NCI-H748 (cell line): ENCODE measurements at regions not wholly inside any gene's neighbourhood (a gene's known extent, or its start where the extent isn't known, plus 50 kb on each side); places are given as distances from the start of the nearest gene placed in this dataset.
A peak's percentile ranks its signal among the peaks of the same experiment; 100 is the strongest.
"Not testable (repeated sequence)": the region's sequence is repeated elsewhere in the genome, so short reads cannot be mapped to it uniquely, and the experiment has no call there.

Experiments used
- DNase-seq: peaks from one replicate; lab custom pipeline; 2025; ENCODE audit not compliant: unreplicated experiment; lab: John Stamatoyannopoulos, UW

DNA sequence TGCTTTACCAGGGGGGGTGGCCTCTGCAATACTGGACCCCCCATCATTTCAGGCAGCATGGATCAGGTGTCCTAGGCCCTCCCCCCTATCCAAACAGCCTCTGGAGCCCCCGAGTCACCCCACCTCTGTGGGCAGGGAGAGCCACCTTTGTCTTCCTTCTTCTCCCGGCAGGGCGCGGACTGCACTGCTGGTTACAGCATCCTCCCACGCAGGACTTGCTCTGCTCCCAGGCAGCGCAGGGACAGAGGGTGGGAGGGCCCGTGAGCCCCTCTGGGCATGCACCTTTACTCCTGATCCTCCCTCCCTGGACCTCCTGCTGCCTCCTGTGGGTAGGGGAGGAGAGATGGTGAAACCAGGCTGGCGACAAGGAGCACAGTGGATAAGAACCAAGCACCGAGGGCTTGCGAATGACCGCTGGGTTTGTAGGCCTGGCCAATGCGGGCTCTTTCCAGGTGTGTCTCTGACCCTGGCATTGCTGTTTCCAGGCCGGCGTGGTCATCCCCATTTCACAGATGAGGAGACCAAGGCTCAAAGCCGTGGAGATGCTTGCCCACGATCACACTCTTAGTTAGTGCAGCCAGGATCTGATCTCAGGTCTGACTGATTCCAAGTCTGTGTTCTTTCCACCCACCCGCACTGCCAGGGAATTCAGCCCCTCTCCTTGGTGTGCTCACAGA, 73.6 kb upstream of the TARDBP start:
- DNase-seq, result no peak

GRCh38 chr1:10939654-10940450, 72.6 kb upstream of the TARDBP start:
- DNase-seq, result no peak

DNA sequence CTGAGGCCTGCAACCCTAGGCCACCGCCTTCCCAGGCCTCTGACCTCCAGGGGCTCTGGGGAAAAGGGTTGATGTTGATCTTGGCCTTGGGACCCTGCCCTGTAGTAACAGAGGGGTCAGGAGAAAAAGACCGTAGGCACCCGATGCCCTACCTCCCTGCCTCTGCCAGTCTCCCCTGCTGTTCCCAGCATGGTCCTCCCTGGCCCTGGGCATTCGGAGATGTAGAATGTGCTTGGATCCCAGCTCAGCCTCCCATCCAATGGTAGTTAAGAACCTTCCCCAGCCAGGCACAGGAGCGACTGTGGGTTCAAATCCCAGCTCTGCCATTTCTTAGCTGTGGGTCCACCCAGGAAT, 72.0 kb upstream of the TARDBP start:
- DNase-seq, result no peak

- no peak for DNase-seq
Observed at GRCh38 chr1:10940838-10941237, 71.6 kb upstream of the TARDBP start.

GRCh38 chr1:10941891-10942541, 70.4 kb upstream of the TARDBP start:
- peak; percentile 37 for DNase-seq

DNA sequence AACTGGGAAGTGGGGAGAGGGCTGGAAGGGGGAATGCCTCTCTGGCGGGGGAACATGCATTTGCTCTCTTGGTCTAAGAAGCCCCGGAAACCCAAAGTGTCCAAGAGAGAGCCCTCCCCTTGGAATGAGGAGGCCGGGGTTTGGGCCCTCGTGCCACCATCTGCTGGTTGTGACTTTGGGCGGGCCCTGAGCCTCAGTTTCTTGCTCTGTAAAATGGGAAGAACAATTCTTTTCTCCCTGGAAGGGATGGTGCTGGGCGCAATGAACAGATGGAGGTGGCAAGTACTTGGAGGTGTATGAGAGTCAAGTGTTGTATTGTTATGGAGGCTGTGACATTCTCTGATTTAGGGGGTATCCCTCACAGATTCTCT, 69.9 kb upstream of the TARDBP start:
- DNase-seq, result no peak

- DNase-seq, result no peak
Observed at GRCh38 chr1:10943041-10943440, 69.4 kb upstream of the TARDBP start.

DNA sequence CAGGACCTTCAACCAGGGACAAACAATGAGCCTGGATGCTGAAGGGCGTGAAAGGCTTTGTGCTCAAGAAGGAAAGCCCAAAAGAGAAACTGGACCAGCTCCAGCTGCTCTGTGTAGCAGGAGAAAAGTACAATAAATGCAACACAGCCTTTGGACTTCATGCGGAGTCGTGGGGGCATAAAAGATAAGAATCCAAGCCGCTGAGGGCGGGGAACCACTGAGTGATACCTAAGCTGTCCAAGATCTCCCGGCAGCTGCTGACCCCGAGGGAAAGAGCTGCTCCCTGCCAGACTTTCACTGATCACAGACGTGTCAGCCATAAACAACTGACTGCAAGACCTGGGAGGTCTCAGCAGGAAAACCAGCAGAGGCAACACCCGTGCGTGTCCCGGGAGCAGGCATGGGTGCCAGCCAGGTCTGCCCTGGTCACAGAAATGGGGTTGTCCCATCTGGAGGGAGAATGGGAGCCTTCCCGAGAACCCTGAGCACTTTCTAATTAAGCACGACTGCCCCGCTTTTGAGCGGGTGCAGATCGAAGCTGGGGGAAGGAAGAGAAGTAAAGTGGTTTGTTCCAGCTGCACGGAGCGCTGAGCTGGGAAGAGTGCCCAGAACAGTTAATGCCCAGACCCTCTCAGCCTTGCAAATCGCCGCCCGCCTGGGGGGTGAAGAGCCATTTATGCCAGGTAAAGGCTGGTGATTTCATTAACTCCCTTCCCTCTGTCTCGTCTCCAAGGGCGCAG, 68.3 kb upstream of the TARDBP start:
- DNase-seq, result peak; percentile 80

- no peak for DNase-seq
Observed at GRCh38 chr1:10945991-10946509, 66.4 kb upstream of the TARDBP start.

DNA sequence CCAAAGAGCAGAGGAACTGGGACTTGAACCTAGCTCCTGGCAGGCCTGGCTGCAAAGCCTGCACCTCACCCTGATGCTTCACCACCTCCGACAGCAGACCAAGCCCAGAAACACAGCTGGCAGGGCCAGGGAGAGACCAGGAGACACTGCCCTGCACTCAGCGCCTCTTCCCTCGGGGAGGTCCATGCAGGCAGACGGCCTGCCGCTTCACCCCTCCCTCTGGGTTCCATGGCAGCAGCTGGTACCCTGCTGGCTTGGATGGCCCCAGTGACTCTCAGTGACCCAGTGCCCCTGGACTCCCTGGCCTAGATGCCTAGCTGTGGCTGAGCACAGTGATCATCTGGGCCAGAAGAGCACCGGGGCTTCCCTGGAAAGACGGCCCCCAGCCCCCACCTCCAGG, 65.3 kb upstream of the TARDBP start:
- no peak for DNase-seq

DNA sequence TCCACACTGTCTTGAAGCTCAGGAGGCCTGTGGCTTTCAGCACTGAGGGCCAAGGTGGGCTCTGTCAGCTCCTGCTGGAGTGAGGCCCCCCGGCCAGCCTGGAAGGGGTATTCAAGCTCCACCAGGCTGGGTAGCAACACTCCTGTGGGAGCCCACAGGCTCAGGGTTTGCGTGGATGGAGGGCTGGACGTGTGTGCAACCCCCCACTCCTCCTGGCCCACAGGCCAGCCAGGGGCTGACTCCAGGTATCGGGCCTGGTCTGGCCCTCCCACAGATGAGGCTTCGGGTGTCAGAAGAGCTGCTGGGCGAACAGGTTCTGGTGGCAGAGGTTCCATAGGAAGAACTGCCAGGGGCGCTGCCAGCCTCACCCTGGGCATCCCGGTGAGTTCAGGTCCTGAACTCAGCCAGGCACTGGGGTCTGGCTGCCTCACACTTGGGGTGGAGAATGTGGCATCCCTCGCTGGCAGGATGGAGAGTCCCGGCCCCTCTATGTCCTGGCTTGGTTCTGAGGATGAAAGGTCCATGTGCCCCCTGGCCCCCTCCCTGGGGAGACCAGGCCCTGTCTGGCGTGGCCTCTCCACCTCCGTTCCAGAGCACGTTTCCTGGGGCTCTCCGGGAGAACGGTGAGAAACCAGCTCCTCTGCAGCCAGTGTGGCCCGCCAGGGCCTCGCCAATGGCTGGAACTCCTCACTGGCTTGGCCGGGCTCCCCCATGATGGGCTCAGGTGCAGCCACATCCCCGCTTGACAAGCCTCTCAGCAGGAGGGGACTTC, 64.6 kb upstream of the TARDBP start:
- no peak for DNase-seq

GRCh38 chr1:10948463-10948775, 64.0 kb upstream of the TARDBP start:
- no peak for DNase-seq

DNA sequence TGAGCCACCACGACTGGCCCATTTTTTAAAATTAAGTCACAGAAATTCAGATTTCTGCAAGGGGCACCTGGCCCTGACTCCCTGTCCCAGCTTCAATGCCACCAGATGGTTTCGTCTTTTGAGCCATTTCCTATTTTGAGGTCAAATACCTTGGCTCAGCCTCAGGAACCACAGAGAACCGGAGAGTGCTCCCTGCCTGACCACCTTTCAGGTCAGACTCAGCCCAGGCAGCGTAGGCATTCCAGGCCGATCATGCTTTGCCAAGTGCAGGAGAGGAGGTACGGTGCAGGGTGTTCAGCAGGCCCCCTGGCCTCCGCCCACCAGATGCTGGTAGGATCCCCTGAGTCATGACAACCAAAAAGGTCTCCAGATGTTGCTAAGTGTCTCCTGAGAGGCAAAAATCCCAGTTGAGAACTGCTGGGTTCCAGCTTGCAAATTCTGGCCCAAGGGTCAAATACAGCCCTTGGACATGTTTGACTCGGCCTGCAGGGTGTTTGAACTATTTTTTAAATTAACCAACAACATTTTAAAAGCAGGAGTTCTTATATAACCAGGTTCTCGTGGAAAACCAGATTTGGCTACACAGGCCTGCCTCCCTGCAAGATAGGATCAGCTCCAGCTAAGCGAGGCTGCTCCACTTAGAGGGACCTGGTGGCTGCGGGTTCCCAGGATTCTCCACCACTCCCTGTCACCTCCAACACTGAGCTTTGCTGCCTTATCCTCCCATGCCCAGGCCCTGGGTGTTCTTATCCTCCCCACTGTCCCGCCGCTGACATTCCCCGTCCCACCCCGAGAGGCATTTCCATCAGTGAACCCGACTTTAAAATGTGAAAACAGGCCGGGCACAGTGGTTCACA, 61.9 kb upstream of the TARDBP start:
- DNase-seq, result no peak

DNA sequence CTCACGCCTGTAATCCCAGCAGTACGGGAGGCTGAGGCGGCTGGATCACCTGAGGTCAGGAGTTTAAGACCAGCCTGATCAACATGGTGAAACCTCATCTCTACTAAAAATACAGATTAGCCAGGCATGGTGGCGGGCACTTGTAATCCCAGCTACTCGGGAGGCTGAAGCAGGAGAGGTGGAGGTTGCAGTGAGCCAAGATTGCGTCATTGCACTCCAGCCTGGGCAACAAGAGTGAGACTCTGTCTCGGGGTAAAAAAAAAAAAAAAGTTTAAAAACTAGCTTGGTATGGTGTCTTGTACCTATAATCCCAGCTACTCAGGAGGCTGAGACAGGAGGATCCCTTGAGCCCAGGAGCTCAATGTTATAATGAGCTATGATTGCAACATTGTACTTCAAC, 61.2 kb upstream of the TARDBP start:
- not testable (repeated sequence) for DNase-seq

- DNase-seq, result no peak
Observed at GRCh38 chr1:10951961-10952360, 60.5 kb upstream of the TARDBP start.

GRCh38 chr1:10953505-10954193, 58.8 kb upstream of the TARDBP start:
- no peak for DNase-seq

GRCh38 chr1:10957133-10957532, 55.3 kb upstream of the TARDBP start:
- DNase-seq, result peak; percentile 20

DNA sequence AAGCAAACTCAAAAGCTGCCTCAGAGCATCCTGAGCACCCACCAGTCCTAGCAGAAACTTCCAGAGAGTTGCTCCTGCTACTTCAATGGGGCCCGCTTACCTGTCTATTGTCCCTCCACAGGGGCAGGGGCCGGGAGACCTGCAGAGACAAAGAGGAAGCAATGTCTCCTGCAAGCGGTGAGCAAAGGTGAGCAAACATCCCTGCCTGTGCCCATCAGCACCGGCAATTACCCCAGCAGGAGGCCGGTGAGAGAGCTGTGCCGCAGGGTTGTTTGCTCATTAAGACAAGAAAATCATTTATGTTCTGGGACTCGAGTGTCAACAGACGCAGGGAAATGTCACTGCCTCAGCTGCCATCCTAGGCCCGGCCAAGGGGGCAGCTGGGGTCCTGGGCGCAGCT, 53.8 kb upstream of the TARDBP start:
- DNase-seq, result peak; percentile 99
